ENCODE measurements at regions not wholly inside any gene's neighbourhood (a gene's known extent, or its start where the extent isn't known, plus 50 kb on each side); places are given as distances from the start of the nearest gene placed in this dataset.
A peak's percentile ranks its signal among the peaks of the same experiment; 100 is the strongest.

GRCh38 chr11:122305426-122306320 is 189.7 kb upstream of the BLID start:
- ChIA-PET CTCF (ENCODE audit: partially characterized antibody) (no interaction called here), POLR2A (ENCODE audit: partially characterized antibody) (no interaction called here)
- no peak overlapping the region for H3K4me3 Mint-ChIP-seq
- H3K9me3 ChIP-seq (ENCODE audit: control insufficient read depth in 1 of 2, low read length in 2 of 2) = no peaks in the 10 kb centered on the region
- no peak for DNase-seq
- no peaks in the 10 kb centered on the region for H3K4me1 Mint-ChIP-seq
- no peak overlapping the region for H3K4me3 ChIP-seq (ENCODE audit: low read length in 2 of 2)
- peaks cover 0 to 4% of the 10 kb centered on the region in 2 donors for H3K27me3 Mint-ChIP-seq
- no peaks in the 10 kb centered on the region for H3K4me1 ChIP-seq (ENCODE audit: insufficient read depth, low read length)
- intact Hi-C loops (cut with micrococcal nuclease) = no loop called here
- no peaks in the 10 kb centered on the region for H3K36me3 Mint-ChIP-seq
- H3K9me3 Mint-ChIP-seq = peaks cover 0 to 4% (median 0%) of the 10 kb centered on the region in 8 donors
- H3K36me3 ChIP-seq (ENCODE audit: insufficient read depth, low read length) = no peaks in the 10 kb centered on the region
- no peak overlapping the region for H3K27ac ChIP-seq (ENCODE audit: low read depth, low read length)
- H3K27ac Mint-ChIP-seq = no peak overlapping the region
- H3K27me3 ChIP-seq (ENCODE audit: insufficient read depth, low read length) = no peaks in the 10 kb centered on the region

- Histone ChIP-seq H3K36me3 (ENCODE audit: insufficient read depth, low read length) (no peaks in the 10 kb centered on the region), H3K27me3 (ENCODE audit: insufficient read depth, low read length) (no peaks in the 10 kb centered on the region), H3K9me3 (ENCODE audit: control insufficient read depth in 1 of 2, low read length in 2 of 2) (no peaks in the 10 kb centered on the region), H3K27ac (ENCODE audit: low read depth, low read length) (no peak overlapping the region), H3K4me1 (ENCODE audit: insufficient read depth, low read length) (no peaks in the 10 kb centered on the region), H3K4me3 (ENCODE audit: low read length in 2 of 2) (no peak overlapping the region)
- H3K36me3 Mint-ChIP-seq = no peaks in the 10 kb centered on the region
- no peak for DNase-seq
- no peak overlapping the region for H3K4me3 Mint-ChIP-seq
- CTCF ChIA-PET (ENCODE audit: partially characterized antibody) = no interaction called here
- no peaks in the 10 kb centered on the region for H3K4me1 Mint-ChIP-seq
- intact Hi-C loops (cut with micrococcal nuclease) = no loop called here
- H3K27ac Mint-ChIP-seq = no peak overlapping the region
- H3K9me3 Mint-ChIP-seq = peaks cover 0 to 5% (median 2%) of the 10 kb centered on the region in 8 donors
- peaks cover 0 to 4% of the 10 kb centered on the region in 2 donors for H3K27me3 Mint-ChIP-seq
- POLR2A ChIA-PET (ENCODE audit: partially characterized antibody) = no interaction called here
Measured at GRCh38 chr11:122304973-122305372, 189.0 kb upstream of the BLID start.

- DNase-seq = no peak
- Histone ChIP-seq H3K9me3 (ENCODE audit: control insufficient read depth in 1 of 2, low read length in 2 of 2) (no peaks in the 10 kb centered on the region), H3K4me3 (ENCODE audit: low read length in 2 of 2) (no peak overlapping the region), H3K4me1 (ENCODE audit: insufficient read depth, low read length) (no peaks in the 10 kb centered on the region), H3K36me3 (ENCODE audit: insufficient read depth, low read length) (no peaks in the 10 kb centered on the region), H3K27ac (ENCODE audit: low read depth, low read length) (no peak overlapping the region), H3K27me3 (ENCODE audit: insufficient read depth, low read length) (no peaks in the 10 kb centered on the region)
- ChIA-PET POLR2A (ENCODE audit: partially characterized antibody) (no interaction called here), CTCF (ENCODE audit: partially characterized antibody) (no interaction called here)
- Mint-ChIP-seq H3K36me3 (no peaks in the 10 kb centered on the region), H3K4me1 (no peaks in the 10 kb centered on the region), H3K27ac (no peak overlapping the region), H3K4me3 (no peak overlapping the region), H3K9me3 (peaks cover 0 to 12% (median 8%) of the 10 kb centered on the region in 8 donors), H3K27me3 (peaks cover 0 to 4% of the 10 kb centered on the region in 2 donors)
- intact Hi-C loops (cut with micrococcal nuclease) = no loop called here
Measured at GRCh38 chr11:122304306-122304705, 188.3 kb upstream of the BLID start.

DNA sequence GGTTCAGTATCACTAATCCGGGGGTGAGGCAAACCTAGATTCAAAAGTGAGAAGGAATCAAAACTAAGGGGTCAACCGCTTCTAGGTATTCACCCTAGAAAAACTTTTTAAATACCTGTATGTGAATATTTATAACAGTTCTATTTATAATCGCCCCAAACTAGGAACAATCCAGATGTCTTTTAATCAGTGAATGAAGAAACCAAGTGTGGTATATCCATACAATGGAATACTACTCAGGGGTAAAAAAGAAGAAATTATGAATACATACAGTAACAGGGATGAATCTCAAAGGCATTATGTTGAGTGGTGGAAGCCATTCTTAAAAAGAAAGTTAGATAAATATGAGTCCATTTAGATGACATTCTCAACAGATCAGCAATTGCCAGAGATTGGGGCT is 178.0 kb upstream of the BLID start:
- H3K27ac Mint-ChIP-seq = no peak overlapping the region
- no peak for DNase-seq
- no peaks in the 10 kb centered on the region for H3K27me3 Mint-ChIP-seq
- Histone ChIP-seq H3K9me3 (ENCODE audit: control insufficient read depth in 1 of 2, low read length in 2 of 2) (no peaks in the 10 kb centered on the region), H3K4me1 (ENCODE audit: insufficient read depth, low read length) (no peaks in the 10 kb centered on the region), H3K27ac (ENCODE audit: low read depth, low read length) (no peak overlapping the region), H3K27me3 (ENCODE audit: insufficient read depth, low read length) (no peaks in the 10 kb centered on the region), H3K36me3 (ENCODE audit: insufficient read depth, low read length) (no peaks in the 10 kb centered on the region), H3K4me3 (ENCODE audit: low read length in 2 of 2) (no peak overlapping the region)
- ChIA-PET CTCF (ENCODE audit: partially characterized antibody) (no interaction called here), POLR2A (ENCODE audit: partially characterized antibody) (interaction anchor here (1.0 kb wide), 1 partner anchor 35 kb away, joined by 3 read pairs; no protein-coding TSS in a partner anchor)
- H3K4me3 Mint-ChIP-seq = no peak overlapping the region
- peaks cover 4 to 18% (median 11%) of the 10 kb centered on the region in 8 donors for H3K9me3 Mint-ChIP-seq
- intact Hi-C loops (cut with micrococcal nuclease) = no loop called here
- H3K36me3 Mint-ChIP-seq = no peaks in the 10 kb centered on the region
- H3K4me1 Mint-ChIP-seq = no peaks in the 10 kb centered on the region

DNA sequence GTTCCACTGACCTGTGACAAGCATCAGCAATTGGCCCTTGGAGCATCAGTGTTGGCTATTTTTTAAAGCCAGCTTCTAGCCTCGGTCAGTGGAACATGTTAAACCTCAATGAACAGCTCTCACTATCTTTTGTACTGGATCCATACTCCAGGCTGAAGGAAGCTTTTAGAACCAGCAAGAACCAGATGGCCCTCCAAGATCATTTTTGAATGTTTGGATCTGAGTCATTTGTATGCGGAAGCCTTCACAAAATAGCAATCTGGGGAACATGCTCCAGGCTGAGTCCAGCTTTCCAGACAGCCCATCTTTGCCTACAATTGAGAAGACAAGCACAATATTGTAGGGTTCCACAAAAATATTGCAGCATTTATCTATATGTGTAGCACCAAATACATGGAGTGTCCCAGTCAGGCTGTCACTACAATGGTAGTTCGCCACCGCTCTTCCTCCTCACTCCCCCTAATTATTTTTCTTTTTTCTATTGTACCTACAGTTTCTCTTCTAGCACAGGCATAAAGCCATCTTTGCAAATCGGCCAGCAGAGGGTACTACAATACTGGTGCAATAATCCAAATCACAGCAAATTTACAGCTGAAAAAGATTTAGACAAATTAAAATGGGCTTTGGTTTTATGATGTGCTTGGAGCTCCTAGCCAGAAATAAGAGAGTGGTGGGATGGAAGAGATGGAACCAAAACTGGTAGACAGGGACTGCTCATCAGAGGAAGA is 177.4 kb upstream of the BLID start:
- Histone ChIP-seq H3K36me3 (ENCODE audit: insufficient read depth, low read length) (no peaks in the 10 kb centered on the region), H3K27me3 (ENCODE audit: insufficient read depth, low read length) (no peaks in the 10 kb centered on the region), H3K4me3 (ENCODE audit: low read length in 2 of 2) (no peak overlapping the region), H3K4me1 (ENCODE audit: insufficient read depth, low read length) (no peaks in the 10 kb centered on the region), H3K27ac (ENCODE audit: low read depth, low read length) (no peak overlapping the region), H3K9me3 (ENCODE audit: control insufficient read depth in 1 of 2, low read length in 2 of 2) (no peaks in the 10 kb centered on the region)
- Mint-ChIP-seq H3K4me3 (no peak overlapping the region), H3K4me1 (no peaks in the 10 kb centered on the region), H3K27me3 (no peaks in the 10 kb centered on the region), H3K9me3 (peaks cover 0 to 15% (median 7%) of the 10 kb centered on the region in 8 donors), H3K36me3 (no peaks in the 10 kb centered on the region), H3K27ac (peak overlapping the region in 1 of 7 donors; percentile 28)
- ChIA-PET CTCF (ENCODE audit: partially characterized antibody) (no interaction called here), POLR2A (ENCODE audit: partially characterized antibody) (interaction anchor here (1.0 kb wide), 1 partner anchor 34 kb away, joined by 3 read pairs; no protein-coding TSS in a partner anchor)
- intact Hi-C loops (cut with micrococcal nuclease) = no loop called here
- no peak for DNase-seq

- H3K36me3 ChIP-seq (ENCODE audit: insufficient read depth, low read length) = no peaks in the 10 kb centered on the region
- no peaks in the 10 kb centered on the region for H3K9me3 ChIP-seq (ENCODE audit: control insufficient read depth in 1 of 2, low read length in 2 of 2)
- Mint-ChIP-seq H3K27ac (peak overlapping the region in 1 of 7 donors; percentile 12), H3K4me1 (no peaks in the 10 kb centered on the region), H3K27me3 (peaks cover 0 to 3% of the 10 kb centered on the region in 2 donors), H3K36me3 (no peaks in the 10 kb centered on the region), H3K4me3 (no peak overlapping the region), H3K9me3 (peaks cover 0 to 5% (median under 1%) of the 10 kb centered on the region in 8 donors)
- CTCF ChIA-PET (ENCODE audit: partially characterized antibody) = no interaction called here
- no peaks in the 10 kb centered on the region for H3K27me3 ChIP-seq (ENCODE audit: insufficient read depth, low read length)
- intact Hi-C loops (cut with micrococcal nuclease) = no loop called here
- no peaks in the 10 kb centered on the region for H3K4me1 ChIP-seq (ENCODE audit: insufficient read depth, low read length)
- no peak overlapping the region for H3K4me3 ChIP-seq (ENCODE audit: low read length in 2 of 2)
- no peak for DNase-seq
- POLR2A ChIA-PET (ENCODE audit: partially characterized antibody) = no interaction called here
- H3K27ac ChIP-seq (ENCODE audit: low read depth, low read length) = no peak overlapping the region
Measured at GRCh38 chr11:122287401-122287800, 171.4 kb upstream of the BLID start.

DNA sequence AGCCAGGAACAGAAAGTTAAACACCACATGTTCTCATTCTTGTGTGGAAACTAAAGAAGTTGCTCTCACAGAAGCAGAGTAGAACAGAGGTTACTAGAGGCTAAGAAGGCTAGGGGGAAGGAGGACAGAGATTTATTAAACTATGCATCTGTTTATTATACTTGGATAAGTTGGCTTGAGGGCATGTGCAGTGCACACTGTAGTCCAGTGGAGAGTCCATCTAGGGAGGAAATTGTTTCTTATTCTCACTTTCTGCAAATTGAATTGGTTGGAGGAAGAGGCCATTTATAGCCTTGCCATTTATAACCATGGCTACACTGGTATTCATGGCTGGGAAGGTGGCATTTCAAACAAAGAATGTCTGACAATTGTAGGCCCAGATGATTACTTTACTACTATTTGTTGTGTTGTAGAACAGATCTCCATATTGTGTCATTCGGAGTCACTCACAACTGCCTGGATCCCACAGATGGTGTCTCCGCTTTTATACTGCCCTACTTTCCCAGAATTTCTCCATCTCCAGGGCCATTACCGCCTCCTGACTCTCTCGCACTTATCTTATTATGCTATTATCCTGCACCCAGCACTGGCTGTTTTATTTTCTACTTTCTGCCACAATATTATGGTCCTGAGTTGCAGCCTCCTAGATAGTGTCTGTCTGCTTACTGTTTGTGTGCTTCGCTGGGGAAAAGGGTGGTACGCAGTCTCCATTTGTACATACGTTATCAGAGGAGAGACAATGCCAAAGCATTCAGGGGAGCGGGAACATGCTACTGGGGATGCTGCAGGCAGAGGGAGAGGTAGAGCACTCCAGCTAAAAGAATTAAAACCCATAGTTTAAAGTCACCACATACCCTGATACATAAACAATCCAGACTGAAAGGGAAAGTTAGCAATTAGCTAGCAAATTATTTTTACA is 169.3 kb upstream of the BLID start:
- Histone ChIP-seq H3K9me3 (ENCODE audit: control insufficient read depth in 1 of 2, low read length in 2 of 2) (no peaks in the 10 kb centered on the region), H3K4me1 (ENCODE audit: insufficient read depth, low read length) (no peaks in the 10 kb centered on the region), H3K36me3 (ENCODE audit: insufficient read depth, low read length) (no peaks in the 10 kb centered on the region), H3K4me3 (ENCODE audit: low read length in 2 of 2) (no peak overlapping the region), H3K27ac (ENCODE audit: low read depth, low read length) (no peak overlapping the region), H3K27me3 (ENCODE audit: insufficient read depth, low read length) (no peaks in the 10 kb centered on the region)
- Mint-ChIP-seq H3K27me3 (peaks cover 0 to 3% of the 10 kb centered on the region in 2 donors), H3K9me3 (peaks cover 0 to 4% (median 0%) of the 10 kb centered on the region in 8 donors), H3K27ac (no peak overlapping the region), H3K36me3 (no peaks in the 10 kb centered on the region), H3K4me1 (no peaks in the 10 kb centered on the region), H3K4me3 (no peak overlapping the region)
- ChIA-PET POLR2A (ENCODE audit: partially characterized antibody) (no interaction called here), CTCF (ENCODE audit: partially characterized antibody) (no interaction called here)
- no peak for DNase-seq
- intact Hi-C loops (cut with micrococcal nuclease) = no loop called here
